Stimulated activated CD8-positive, alpha-beta memory T cell treated with anti-CD3 and anti-CD28 coated beads, Interleukin-7, amount 100 ng/mL, for 48 hours (primary cell): ENCODE measurements at regions not wholly inside any gene's neighbourhood (a gene's known extent, or its start where the extent isn't known, plus 50 kb on each side); places are given as distances from the start of the nearest gene placed in this dataset.
"Not testable (repeated sequence)": the region's sequence is repeated elsewhere in the genome, so short reads cannot be mapped to it uniquely, and the experiment has no call there.

ENCODE experiments used
- DNase-seq, 2 donors: peaks; one replicate each; pipeline ENCODE4 v3.0.0-alpha.2; 2020; ENCODE audit warnings: low read depth in 1 of 2; ENCODE audit errors: extremely low read depth in 1 of 2

GRCh38 chr5:125064621-125065438 is 318.4 kb upstream of the ZNF608 start:
- DNase-seq, result no peak

DNA sequence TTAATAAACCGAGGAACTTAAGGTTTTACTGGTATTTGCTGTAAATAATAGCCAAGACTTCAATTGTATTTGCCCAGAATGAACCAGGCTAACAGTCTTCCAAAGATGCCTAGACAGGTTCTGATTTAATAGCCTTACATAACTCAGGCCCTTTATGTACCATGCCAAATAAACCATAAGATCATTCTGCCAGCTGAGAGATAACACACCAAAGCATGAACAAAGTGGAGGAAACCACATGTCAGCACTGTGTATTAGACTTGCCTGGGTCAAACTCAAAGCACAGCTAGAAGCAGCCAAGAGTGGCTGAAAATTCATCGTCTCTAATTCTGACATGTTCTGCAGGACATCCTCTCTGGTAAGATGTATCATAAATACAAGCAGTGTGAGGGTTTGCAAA is 319.3 kb upstream of the ZNF608 start:
- DNase-seq, result no peak

DNA sequence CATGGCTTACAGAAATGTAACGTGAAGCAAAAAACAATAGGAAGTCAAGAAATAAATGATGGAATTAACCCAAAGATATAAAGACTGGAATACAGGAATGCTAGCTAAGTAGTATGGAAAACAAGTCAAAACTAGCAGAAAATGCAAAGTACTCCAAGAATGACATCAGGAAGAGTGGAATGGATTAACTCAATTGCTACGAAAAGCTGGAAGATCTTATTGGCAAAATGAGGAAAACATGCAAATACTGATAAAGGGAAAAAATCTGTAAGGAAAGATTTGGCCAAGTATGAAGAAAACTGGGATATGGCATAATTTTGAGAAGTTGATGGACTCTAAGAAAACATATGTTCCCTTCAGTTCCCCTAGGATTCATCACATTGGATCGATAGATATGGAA is 324.5 kb upstream of the ZNF608 start:
- DNase-seq, result no peak

GRCh38 chr5:125073090-125073489 is 326.7 kb upstream of the ZNF608 start:
- no peak for DNase-seq

- DNase-seq, result no peak
These were observed 329.1 kb upstream of the ZNF608 start for GRCh38 chr5:125075567-125075966.

- not testable (repeated sequence) for DNase-seq
These were observed 332.6 kb upstream of the ZNF608 start for GRCh38 chr5:125079028-125079427.

- no peak for DNase-seq
These were observed 334.7 kb upstream of the ZNF608 start for GRCh38 chr5:125081101-125081500.

DNA sequence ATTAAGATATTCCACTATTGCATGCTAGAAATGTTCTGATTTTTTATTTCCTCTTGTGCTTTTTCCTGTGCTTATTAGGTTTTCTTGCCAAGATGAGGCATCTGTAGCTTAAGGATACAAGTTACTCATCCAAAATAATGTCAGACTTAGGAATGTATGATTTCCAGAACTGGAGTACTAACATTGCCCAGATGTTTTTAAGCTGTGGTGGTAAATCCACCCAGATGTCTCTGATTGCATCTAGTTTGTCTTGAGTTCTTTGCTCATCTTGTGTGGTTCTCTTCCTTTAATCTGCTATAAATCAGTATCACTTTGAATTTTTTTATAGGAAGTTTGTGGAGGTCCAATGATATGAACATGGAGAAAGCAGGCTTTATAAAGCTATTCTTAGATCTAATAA is 337.5 kb upstream of the ZNF608 start:
- DNase-seq, result no peak

DNA sequence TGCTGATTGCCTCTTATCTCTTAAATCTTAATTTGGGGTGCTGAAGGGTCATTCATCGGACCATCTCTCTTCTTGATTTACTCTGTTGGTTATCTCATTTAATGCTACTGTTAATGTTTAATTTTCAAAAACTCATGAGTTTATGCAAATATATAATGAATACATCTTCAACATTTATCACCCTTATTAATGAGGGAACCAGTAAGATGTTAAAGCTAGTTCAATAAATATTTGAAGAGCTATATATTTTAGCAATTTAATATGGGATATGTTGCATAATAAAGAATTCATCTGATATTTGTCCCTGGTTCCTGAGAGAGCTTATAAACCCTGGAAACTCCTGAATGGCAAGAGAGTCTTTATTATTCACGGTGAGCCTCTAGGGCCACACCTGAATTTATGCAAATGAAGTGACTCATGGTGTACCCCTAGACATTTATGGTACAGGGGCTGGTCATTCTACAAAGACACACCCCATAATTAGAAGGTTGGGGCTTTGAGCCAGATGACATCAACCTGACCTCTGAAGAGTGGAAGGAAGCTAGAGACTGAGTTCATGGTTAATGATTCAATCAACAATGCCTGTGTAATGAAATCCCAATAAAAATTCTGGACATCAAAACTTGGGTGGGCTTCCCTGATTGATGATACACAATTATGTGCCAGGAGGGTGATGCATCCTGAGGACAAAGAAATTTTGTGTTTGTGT is 339.5 kb upstream of the ZNF608 start:
- DNase-seq, result no peak

DNA sequence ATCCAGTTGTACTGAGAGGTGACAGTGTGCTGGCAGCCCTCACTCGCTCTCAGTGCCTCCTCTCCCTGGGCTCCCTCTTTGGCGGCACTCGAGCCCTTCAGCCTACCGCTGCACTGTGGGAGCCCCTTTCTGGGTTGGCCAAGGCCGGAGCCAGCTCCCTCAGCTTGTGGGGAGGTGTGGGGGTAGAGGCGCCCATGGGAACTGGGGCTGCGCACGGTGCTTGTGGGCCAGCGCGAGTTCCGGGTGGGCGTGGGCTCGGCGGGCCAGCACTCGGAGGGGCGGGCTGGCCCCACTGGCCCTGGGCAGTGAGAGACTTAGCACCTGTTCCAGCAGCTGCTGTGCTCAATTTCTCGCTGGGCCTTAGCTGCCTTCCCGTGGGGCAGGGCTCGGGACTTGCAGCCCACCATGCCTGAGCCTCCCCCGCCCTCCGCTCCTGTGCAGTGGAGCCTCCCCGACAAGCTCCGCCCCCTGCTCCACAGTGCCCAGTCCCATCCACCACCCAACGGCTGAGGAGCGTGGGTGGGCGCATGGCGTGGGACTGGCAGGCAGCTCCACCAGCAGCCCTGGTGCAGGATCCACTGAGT is 342.2 kb upstream of the ZNF608 start:
- DNase-seq, result no peak

DNA sequence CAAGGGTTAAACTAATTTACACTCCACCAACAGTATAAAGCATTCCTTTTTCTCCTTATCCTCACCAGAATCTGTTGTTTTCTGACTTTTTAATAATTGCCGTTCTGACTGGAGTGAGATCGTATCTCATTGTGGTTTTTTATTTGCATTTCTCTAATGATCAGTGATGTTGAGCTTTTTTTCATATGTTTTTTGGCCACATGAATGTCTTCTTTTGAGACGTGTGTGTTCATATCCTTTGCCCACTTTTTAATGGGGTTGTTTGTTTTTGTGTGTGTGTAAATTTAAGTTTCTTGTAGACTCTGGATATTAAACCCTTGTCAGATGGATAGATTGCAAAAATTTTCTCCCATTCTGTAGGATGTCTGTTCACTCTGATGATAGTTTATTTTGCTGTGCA is 345.7 kb upstream of the ZNF608 start:
- DNase-seq, result not testable (repeated sequence)

GRCh38 chr5:125093776-125094175 is 347.3 kb upstream of the ZNF608 start:
- DNase-seq, result no peak

DNA sequence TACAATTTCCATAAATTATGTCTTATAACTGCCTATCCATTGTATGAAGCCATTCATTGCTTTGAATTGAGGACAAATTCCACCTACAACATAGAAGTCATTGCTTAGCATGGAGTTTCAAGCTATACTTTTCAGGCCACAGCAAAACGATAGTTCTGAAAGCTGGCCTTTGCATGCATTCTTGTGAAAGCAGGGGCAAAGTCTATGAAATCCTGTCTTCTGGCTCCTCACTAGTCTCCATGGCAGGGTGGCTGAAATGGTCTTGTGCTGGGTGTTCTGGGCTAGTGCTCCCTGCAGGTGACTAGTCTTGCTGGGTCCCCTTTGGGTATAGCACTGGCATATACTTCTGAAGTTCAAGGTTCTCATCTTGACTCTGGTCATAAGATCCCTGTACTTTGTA is 353.9 kb upstream of the ZNF608 start:
- DNase-seq, result no peak

DNA sequence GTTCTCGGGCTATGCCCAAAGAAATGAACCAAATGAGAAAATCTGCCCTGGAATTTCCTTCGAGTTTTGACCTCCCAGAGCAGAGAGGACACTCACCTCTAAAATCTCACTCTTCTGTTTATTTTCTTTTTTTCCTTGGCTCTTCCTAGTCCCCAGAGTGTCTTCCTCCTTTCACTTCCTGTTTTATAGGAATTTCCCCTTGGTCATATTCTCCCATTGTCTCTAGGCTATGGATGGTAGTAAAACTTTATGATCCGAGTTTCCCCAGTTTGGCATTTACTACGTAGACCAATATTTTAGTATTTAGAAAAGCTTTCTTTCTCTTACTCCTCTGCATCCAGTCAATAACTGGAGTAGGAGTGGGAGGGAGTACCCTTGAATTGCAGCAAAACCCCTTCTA is 354.5 kb upstream of the ZNF608 start:
- no peak for DNase-seq

DNA sequence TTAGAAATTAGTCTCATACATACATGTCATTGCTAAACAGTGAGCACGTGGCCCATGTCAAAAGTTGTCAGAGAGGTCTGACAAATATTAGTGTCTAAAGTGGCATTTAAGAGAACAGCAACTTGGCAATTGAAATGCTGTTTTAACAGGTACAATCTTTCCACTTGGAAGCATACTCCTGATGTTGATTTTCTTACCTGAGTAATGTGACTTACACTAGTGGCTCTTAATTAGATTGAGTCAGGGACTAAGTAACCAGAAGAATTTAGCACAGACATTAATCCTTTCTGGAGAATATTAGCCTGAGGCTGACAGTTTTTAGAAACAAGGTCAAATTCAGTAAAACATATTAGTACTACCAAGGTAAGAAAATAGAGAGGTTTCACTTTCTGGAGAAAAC is 357.0 kb upstream of the ZNF608 start:
- DNase-seq, result no peak

GRCh38 chr5:125106271-125106670 is 359.8 kb upstream of the ZNF608 start:
- no peak for DNase-seq

DNA sequence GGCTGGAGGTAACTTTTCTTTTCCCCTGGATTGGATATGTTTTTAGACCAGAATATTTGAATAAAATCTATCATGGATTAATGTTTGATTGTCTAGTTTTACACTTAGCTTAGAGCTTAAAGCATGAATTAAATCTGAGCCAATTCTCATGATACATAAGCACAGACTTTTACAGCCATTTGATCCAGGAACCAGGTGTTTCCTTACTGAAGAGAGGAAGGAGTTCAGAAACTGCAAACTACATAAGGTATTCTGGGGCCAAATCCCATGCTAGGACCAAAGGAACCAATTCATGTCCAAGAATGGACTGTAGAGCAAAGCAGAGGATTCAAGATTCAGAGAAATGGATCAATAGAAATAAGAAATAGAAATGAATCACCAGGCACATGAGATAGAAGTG is 360.4 kb upstream of the ZNF608 start:
- DNase-seq, result no peak

GRCh38 chr5:125109293-125109692 is 362.9 kb upstream of the ZNF608 start:
- DNase-seq, result no peak

DNA sequence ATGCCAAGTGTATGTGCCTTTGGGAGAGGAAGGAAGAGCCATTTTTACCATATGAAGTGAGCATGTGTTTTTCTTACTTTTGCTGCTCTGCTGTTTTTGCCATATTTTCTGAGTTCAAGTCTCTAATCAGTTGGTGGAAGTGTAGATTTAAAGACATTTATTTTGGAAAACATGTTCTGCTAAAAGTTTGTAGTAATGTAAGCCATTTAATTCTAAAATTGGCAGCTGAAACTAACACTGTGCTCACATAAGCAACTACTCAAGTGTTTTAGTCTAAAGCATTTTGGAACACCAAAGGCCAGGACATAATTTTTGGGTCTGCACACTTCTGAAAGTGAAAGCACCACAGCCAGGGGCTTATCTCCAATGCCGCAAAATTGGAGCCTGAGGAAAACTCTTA is 363.4 kb upstream of the ZNF608 start:
- no peak for DNase-seq

- no peak for DNase-seq
These were observed 365.8 kb upstream of the ZNF608 start for GRCh38 chr5:125112196-125112595.

DNA sequence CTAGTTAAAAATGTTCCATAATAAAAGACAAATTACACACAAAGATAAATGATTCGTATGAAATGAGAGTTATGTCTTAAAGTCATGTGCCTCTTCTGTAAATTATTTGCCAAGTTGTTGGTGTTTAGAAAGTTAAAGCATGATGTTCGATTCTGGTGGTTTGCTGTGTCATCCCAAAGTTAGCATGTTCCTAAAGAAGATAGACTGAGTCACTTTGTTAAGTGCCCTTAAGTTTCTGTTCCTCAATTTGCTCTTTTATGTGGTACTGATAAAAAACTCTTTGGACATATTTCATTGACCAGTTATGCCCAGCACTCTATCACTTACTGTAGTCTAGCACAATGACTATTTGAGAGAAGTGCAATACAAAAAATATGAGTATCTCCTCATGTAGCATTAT is 366.9 kb upstream of the ZNF608 start:
- DNase-seq, result no peak

DNA sequence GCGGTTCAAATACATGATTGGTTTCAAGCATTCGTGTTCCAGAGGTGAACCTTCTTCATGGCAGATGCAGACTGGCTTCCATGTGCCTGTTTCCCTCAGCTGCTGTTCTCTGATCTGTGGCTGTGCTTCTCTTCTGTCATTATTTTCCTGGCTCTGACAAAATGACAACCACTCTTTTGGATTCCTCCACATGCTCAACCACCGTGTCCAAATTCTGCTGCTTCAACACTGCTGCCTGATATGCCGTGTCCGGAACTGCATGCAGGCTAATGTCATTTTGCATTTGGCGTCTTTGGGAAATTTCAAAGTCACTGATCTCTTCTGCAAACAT is 368.7 kb upstream of the ZNF608 start:
- no peak for DNase-seq
